GM23338 (cell line): ENCODE measurements at regions not wholly inside any gene's neighbourhood (a gene's known extent, or its start where the extent isn't known, plus 50 kb on each side); places are given as distances from the start of the nearest gene placed in this dataset.

Source experiments
- EZH2 ChIP-seq: fragments of 200-600 bp; sonication (generic); IDR thresholded peaks from one replicate; pipeline ENCODE4 v1.8.0; 2017; ENCODE audit warnings: antibody characterized with exemption, mild to moderate bottlenecking, low read depth; ENCODE audit not compliant: unreplicated experiment
- EZH2phosphoT487 ChIP-seq: fragments of 200-600 bp; sonication (generic); IDR thresholded peaks from one replicate; pipeline ENCODE4 v1.8.1; 2018; ENCODE audit warnings: antibody characterized with exemption; ENCODE audit not compliant: unreplicated experiment
- POLR2AphosphoS5 ChIP-seq: IDR thresholded peaks from 2 replicates; pipeline ENCODE4 v1.6.1; 2016; ENCODE audit warnings: antibody characterized with exemption, low read depth
- TF ChIP-seq, protein P1 (sequence below), 2 experiments: fragments of 200-600 bp in 1 of 2; sonication (generic) in 1 of 2; conservative IDR thresholded peaks; 2 replicates each; pipeline versions ENCODE4 v1.5.1 to v1.6.1; 2016 to 2017; ENCODE audit warnings: antibody characterized with exemption in 2 of 2, low read depth in 2 of 2, mild to moderate bottlenecking in 2 of 2, moderate library complexity in 1 of 2
- TF ChIP-seq, protein P2 (sequence below): fragments of 250-450 bp; sonication (Bioruptor Pico); IDR thresholded peaks from 2 replicates; pipeline ENCODE4 v1.5.0; 2020; ENCODE audit warnings: mild to moderate bottlenecking, moderate library complexity
- TF ChIP-seq, protein P3 (sequence below): IDR thresholded peaks from 2 replicates; pipeline ENCODE4 v1.6.1; 2016; ENCODE audit warnings: antibody characterized with exemption

DNA sequence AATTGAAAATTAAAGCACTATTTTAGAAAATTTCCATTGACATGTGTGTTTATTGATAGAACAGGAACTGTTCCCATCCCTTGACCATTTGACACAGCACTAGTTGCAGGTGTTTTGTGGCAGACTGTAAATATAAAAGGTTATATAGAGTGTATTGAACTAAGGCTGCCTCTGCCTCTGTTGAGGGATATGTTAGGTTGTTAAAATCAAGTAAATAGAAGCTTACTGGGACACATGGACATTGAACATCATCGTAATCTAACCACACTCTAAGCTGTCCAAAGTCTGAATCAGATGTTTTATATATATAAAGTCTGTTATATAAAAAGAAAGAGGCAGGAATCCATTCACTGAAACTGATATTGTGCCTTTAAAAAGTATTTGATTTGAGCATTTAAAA, 308.1 kb upstream of the PKN2 start:
- no peak for TF ChIP-seq EZH2phosphoT487
- TF ChIP-seq, protein P1, sequence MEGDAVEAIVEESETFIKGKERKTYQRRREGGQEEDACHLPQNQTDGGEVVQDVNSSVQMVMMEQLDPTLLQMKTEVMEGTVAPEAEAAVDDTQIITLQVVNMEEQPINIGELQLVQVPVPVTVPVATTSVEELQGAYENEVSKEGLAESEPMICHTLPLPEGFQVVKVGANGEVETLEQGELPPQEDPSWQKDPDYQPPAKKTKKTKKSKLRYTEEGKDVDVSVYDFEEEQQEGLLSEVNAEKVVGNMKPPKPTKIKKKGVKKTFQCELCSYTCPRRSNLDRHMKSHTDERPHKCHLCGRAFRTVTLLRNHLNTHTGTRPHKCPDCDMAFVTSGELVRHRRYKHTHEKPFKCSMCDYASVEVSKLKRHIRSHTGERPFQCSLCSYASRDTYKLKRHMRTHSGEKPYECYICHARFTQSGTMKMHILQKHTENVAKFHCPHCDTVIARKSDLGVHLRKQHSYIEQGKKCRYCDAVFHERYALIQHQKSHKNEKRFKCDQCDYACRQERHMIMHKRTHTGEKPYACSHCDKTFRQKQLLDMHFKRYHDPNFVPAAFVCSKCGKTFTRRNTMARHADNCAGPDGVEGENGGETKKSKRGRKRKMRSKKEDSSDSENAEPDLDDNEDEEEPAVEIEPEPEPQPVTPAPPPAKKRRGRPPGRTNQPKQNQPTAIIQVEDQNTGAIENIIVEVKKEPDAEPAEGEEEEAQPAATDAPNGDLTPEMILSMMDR (conservative IDR thresholded peaks at IDR 0.05; ENCODE audit: low read depth in 2 of 2): no peak
- no peak for TF ChIP-seq EZH2
- no peak for TF ChIP-seq POLR2AphosphoS5
- TF ChIP-seq, protein P2, sequence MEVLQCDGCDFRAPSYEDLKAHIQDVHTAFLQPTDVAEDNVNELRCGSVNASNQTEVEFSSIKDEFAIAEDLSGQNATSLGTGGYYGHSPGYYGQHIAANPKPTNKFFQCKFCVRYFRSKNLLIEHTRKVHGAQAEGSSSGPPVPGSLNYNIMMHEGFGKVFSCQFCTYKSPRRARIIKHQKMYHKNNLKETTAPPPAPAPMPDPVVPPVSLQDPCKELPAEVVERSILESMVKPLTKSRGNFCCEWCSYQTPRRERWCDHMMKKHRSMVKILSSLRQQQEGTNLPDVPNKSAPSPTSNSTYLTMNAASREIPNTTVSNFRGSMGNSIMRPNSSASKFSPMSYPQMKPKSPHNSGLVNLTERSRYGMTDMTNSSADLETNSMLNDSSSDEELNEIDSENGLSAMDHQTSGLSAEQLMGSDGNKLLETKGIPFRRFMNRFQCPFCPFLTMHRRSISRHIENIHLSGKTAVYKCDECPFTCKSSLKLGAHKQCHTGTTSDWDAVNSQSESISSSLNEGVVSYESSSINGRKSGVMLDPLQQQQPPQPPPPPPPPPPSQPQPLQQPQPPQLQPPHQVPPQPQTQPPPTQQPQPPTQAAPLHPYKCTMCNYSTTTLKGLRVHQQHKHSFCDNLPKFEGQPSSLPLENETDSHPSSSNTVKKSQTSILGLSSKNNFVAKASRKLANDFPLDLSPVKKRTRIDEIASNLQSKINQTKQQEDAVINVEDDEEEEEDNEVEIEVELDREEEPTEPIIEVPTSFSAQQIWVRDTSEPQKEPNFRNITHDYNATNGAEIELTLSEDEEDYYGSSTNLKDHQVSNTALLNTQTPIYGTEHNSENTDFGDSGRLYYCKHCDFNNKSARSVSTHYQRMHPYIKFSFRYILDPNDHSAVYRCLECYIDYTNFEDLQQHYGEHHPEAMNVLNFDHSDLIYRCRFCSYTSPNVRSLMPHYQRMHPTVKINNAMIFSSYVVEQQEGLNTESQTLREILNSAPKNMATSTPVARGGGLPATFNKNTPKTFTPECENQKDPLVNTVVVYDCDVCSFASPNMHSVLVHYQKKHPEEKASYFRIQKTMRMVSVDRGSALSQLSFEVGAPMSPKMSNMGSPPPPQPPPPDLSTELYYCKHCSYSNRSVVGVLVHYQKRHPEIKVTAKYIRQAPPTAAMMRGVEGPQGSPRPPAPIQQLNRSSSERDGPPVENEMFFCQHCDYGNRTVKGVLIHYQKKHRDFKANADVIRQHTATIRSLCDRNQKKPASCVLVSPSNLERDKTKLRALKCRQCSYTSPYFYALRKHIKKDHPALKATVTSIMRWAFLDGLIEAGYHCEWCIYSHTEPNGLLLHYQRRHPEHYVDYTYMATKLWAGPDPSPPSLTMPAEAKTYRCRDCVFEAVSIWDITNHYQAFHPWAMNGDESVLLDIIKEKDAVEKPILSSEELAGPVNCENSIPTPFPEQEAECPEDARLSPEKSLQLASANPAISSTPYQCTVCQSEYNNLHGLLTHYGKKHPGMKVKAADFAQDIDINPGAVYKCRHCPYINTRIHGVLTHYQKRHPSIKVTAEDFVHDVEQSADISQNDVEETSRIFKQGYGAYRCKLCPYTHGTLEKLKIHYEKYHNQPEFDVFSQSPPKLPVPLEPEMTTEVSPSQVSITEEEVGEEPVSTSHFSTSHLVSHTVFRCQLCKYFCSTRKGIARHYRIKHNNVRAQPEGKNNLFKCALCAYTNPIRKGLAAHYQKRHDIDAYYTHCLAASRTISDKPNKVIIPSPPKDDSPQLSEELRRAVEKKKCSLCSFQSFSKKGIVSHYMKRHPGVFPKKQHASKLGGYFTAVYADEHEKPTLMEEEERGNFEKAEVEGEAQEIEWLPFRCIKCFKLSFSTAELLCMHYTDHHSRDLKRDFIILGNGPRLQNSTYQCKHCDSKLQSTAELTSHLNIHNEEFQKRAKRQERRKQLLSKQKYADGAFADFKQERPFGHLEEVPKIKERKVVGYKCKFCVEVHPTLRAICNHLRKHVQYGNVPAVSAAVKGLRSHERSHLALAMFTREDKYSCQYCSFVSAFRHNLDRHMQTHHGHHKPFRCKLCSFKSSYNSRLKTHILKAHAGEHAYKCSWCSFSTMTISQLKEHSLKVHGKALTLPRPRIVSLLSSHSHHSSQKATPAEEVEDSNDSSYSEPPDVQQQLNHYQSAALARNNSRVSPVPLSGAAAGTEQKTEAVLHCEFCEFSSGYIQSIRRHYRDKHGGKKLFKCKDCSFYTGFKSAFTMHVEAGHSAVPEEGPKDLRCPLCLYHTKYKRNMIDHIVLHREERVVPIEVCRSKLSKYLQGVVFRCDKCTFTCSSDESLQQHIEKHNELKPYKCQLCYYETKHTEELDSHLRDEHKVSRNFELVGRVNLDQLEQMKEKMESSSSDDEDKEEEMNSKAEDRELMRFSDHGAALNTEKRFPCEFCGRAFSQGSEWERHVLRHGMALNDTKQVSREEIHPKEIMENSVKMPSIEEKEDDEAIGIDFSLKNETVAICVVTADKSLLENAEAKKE: no peak
- TF ChIP-seq, protein P3, sequence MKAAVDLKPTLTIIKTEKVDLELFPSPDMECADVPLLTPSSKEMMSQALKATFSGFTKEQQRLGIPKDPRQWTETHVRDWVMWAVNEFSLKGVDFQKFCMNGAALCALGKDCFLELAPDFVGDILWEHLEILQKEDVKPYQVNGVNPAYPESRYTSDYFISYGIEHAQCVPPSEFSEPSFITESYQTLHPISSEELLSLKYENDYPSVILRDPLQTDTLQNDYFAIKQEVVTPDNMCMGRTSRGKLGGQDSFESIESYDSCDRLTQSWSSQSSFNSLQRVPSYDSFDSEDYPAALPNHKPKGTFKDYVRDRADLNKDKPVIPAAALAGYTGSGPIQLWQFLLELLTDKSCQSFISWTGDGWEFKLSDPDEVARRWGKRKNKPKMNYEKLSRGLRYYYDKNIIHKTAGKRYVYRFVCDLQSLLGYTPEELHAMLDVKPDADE: no peak
